ENCODE measurements at regions not wholly inside any gene's neighbourhood (a gene's known extent, or its start where the extent isn't known, plus 50 kb on each side); places are given as distances from the start of the nearest gene placed in this dataset.

DNA sequence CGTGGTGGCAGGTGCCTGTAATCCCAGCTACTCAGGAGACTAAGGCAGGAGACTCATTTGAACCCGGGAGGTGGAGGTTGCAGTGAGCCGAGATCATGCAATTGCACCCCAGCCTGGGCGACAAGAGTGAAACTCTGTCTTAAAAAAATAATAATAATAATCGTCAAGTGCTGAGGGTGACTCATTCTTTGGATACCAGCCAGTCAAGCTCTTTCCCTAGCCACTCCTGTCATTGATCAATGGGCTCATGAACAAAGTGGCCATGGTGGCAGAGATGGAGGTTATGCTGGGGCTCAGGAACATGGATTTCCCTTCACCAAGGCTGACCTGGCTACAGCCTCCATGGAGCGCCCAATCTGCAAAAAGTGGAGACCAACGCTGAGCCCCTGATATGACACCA is 94.5 kb upstream of the HAAO start:
- TF ChIP-seq, protein P1, sequence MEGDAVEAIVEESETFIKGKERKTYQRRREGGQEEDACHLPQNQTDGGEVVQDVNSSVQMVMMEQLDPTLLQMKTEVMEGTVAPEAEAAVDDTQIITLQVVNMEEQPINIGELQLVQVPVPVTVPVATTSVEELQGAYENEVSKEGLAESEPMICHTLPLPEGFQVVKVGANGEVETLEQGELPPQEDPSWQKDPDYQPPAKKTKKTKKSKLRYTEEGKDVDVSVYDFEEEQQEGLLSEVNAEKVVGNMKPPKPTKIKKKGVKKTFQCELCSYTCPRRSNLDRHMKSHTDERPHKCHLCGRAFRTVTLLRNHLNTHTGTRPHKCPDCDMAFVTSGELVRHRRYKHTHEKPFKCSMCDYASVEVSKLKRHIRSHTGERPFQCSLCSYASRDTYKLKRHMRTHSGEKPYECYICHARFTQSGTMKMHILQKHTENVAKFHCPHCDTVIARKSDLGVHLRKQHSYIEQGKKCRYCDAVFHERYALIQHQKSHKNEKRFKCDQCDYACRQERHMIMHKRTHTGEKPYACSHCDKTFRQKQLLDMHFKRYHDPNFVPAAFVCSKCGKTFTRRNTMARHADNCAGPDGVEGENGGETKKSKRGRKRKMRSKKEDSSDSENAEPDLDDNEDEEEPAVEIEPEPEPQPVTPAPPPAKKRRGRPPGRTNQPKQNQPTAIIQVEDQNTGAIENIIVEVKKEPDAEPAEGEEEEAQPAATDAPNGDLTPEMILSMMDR (optimal IDR thresholded peaks at IDR 0.05 in 1 of 3, IDR thresholded peaks at IDR 0.05 in 1 of 3, conservative IDR thresholded peaks at IDR 0.05 in 1 of 3; ENCODE audit: extremely low read depth in 1 of 3, insufficient read depth in 2 of 3, low read length in 3 of 3): no peak
- TF ChIP-seq EZH2 (IDR thresholded peaks at IDR 0.05; ENCODE audit: low read length): no peak

Data from keratinocyte (primary cell).